ENCODE measurements at regions not wholly inside any gene's neighbourhood (a gene's known extent, or its start where the extent isn't known, plus 50 kb on each side); places are given as distances from the start of the nearest gene placed in this dataset.
"Not testable (repeated sequence)": the region's sequence is repeated elsewhere in the genome, so short reads cannot be mapped to it uniquely, and the experiment has no call there.

DNA sequence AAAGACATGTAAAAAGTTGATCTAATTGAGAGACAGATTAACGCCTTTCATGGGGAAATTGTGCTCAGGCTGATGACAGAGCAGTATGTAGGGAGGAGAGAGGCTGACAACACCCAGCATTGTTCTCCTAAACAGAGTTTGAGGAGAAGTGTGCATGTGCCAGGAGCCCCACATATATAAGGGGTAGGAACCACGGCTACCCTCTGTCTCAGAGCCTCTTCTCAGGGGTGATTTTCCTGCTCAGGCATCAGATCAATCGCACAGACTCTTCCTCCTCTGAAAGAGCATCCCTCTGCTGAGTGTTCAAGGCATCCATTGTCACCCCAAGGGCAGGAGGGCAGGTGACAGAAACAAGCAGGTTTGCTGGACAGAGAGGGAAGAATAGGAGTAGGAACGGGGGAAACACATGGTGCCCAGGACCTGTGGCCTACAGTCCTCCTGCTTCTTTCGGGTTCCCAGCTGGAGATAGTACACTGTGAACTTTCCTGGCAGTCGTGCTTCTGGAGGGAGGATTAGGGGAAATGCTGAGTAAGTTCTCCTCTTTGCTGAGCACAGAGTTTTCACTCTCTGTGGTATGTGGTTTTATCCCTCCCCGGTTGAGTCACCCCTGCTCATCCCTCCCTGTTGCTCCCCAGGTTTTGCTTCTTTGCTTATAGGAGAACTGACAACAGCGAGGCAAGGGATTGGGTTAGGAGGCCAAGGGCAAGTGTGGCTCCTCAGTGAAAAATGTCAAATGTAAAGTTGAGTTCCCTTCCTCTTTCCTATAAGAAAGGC, 117.1 kb downstream of the POTEB start:
- TF ChIP-seq, protein P1, sequence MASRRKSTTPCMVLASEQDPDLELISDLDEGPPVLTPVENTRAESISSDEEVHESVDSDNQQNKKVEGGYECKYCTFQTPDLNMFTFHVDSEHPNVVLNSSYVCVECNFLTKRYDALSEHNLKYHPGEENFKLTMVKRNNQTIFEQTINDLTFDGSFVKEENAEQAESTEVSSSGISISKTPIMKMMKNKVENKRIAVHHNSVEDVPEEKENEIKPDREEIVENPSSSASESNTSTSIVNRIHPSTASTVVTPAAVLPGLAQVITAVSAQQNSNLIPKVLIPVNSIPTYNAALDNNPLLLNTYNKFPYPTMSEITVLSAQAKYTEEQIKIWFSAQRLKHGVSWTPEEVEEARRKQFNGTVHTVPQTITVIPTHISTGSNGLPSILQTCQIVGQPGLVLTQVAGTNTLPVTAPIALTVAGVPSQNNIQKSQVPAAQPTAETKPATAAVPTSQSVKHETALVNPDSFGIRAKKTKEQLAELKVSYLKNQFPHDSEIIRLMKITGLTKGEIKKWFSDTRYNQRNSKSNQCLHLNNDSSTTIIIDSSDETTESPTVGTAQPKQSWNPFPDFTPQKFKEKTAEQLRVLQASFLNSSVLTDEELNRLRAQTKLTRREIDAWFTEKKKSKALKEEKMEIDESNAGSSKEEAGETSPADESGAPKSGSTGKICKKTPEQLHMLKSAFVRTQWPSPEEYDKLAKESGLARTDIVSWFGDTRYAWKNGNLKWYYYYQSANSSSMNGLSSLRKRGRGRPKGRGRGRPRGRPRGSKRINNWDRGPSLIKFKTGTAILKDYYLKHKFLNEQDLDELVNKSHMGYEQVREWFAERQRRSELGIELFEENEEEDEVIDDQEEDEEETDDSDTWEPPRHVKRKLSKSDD (conservative IDR thresholded peaks at IDR 0.05; ENCODE audit: low read length), result not testable (repeated sequence)
- not testable (repeated sequence) for TF ChIP-seq HMBOX1 (IDR thresholded peaks at IDR 0.05)

Measured in K562 (cell line).